Bronchial epithelial cell (primary cell): ENCODE measurements at regions not wholly inside any gene's neighbourhood (a gene's known extent, or its start where the extent isn't known, plus 50 kb on each side); places are given as distances from the start of the nearest gene placed in this dataset.

Experiments
- DNase-seq: peaks from one replicate; pipeline ENCODE4 v3.0.0-alpha.2; 2010; ENCODE audit warnings: low read depth
- FAIRE-seq: peaks from 2 replicates; lab custom pipeline; 2011; peaks lifted over from hg19 to GRCh38; lab: Jason Lieb, UNC
- H3K27me3 ChIP-seq: 2 replicates; pipeline ENCODE4 v1.5.1; 2011; ENCODE audit warnings: low read length; ENCODE audit not compliant: control insufficient read depth, insufficient read depth
- H3K36me3 ChIP-seq: 2 replicates; pipeline ENCODE4 v1.5.1; 2011; ENCODE audit warnings: low read length; ENCODE audit not compliant: control insufficient read depth, insufficient read depth
- H3K4me3 ChIP-seq: 2 replicates; pipeline ENCODE4 v1.5.1; 2011; ENCODE audit warnings: mild to moderate bottlenecking, low read depth, low read length, control low read depth
- TF ChIP-seq, protein P1 (sequence below): IDR thresholded peaks from 2 replicates; pipeline ENCODE4 v1.5.1; 2011; ENCODE audit warnings: mild to moderate bottlenecking, moderate library complexity, low read length, control low read depth, inconsistent platforms; ENCODE audit not compliant: insufficient read depth, severe bottlenecking

DNA sequence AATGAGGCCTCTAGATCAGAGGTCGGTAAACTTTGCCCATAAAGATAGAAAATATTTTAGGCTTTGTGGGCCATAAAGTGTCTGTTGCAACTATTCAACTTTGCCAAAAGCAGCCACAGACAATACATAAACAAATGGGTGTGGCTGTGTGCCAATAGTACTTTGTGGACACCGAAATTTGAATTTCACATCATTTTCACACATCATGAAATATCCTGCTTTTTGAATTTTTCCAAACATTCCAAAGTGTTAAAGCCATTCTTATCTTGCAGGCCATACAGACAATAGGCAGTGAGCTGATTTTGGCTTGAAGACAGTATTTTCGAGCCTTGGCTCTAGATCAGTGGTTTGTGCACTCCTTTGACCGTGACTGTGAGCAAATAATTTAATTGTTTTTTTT lies 51.1 kb upstream of the EPC2 start:
- FAIRE-seq = no peak
- Histone ChIP-seq H3K36me3 (no peaks in the 10 kb centered on the region), H3K4me3 (no peak overlapping the region), H3K27me3 (no peaks in the 10 kb centered on the region)
- no peak for DNase-seq
- TF ChIP-seq, protein P1, sequence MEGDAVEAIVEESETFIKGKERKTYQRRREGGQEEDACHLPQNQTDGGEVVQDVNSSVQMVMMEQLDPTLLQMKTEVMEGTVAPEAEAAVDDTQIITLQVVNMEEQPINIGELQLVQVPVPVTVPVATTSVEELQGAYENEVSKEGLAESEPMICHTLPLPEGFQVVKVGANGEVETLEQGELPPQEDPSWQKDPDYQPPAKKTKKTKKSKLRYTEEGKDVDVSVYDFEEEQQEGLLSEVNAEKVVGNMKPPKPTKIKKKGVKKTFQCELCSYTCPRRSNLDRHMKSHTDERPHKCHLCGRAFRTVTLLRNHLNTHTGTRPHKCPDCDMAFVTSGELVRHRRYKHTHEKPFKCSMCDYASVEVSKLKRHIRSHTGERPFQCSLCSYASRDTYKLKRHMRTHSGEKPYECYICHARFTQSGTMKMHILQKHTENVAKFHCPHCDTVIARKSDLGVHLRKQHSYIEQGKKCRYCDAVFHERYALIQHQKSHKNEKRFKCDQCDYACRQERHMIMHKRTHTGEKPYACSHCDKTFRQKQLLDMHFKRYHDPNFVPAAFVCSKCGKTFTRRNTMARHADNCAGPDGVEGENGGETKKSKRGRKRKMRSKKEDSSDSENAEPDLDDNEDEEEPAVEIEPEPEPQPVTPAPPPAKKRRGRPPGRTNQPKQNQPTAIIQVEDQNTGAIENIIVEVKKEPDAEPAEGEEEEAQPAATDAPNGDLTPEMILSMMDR = no peak

DNA sequence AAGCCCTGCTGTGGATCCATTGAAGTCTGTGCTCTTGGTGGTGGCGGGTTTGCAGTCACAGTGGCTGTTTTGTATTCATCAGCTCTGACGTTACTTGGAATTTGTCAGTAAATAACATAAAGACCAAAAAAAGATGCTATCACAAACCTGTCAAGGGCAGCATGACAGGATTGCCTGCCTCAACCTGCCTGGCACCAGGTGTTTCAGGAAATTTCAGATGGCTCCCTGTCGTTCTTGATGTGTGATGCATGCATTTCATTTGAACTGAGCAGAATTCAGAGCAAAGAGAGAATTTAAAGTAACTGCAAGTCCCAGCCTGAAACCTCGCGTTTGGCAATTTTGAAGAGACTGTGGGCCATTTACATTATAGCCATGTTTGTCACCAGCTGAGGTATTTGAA lies 50.3 kb upstream of the EPC2 start:
- no peaks in the 10 kb centered on the region for H3K27me3 ChIP-seq
- no peaks in the 10 kb centered on the region for H3K36me3 ChIP-seq
- no peak overlapping the region for H3K4me3 ChIP-seq
- DNase-seq = peak; percentile 88
- TF ChIP-seq, protein P1 = no peak
- no peak for FAIRE-seq
